ENCODE measurements at regions not wholly inside any gene's neighbourhood (a gene's known extent, or its start where the extent isn't known, plus 50 kb on each side); places are given as distances from the start of the nearest gene placed in this dataset.
"Not testable (repeated sequence)": the region's sequence is repeated elsewhere in the genome, so short reads cannot be mapped to it uniquely, and the experiment has no call there.

DNA sequence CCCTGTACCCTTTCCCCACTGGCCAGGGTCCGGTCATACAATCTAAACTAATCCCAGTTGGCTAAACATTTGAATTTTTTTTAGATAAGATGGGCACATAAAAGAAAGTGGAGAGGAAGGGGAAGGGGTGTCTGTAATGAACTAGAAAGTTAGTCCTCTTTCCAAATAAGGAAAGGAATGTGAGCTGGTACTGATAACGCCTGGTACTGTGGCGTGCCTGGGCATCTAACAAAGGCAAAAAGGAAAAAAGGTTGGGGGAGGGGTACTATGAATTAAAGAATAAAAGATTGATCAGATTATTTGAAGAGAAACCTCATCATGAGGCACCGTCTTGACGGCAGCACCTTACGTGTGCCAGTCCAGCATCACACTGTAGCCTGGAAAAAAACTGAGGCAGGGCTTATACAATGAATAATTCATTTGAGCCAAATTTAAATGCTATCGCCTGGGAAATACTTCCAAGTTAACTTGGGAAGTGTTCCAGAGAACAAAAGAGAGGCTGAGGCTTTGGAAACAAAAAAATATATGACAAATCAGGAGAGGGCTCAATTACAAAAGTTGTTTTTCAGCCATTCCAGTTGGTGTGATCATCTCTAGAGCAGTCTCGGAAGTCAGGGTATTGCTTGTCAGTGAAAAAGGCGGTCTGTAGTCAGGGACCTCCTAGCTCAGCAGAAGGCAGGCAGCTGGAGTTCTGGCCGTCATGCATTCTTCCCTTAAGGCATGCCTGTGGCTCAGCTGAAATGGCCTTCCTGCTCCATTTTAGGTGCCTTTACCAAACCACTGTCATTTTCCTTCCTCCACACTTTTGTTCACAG, 103.9 kb upstream of the MTLN start:
- not testable (repeated sequence) for H3K9me3 Mint-ChIP-seq; H3K27me3 Mint-ChIP-seq; H3K36me3 ChIP-seq (ENCODE audit: control insufficient read depth, insufficient read depth, low read length); H3K36me3 Mint-ChIP-seq; ATAC-seq (ENCODE audit: low read depth in 2 of 2); H3K27ac ChIP-seq (ENCODE audit: insufficient read depth, low read length, poor library complexity, severe bottlenecking); H3K27ac Mint-ChIP-seq; H3K9me3 ChIP-seq (ENCODE audit: control insufficient read depth in 2 of 2, low read length in 2 of 2); H3K27me3 ChIP-seq (ENCODE audit: control insufficient read depth, insufficient read depth, low read length); H3K4me3 Mint-ChIP-seq; H3K4me1 Mint-ChIP-seq; H3K4me3 ChIP-seq (ENCODE audit: low read depth, low read length); H3K4me1 ChIP-seq (ENCODE audit: control insufficient read depth, insufficient read depth, low read length, poor library complexity, severe bottlenecking); DNase-seq

DNA sequence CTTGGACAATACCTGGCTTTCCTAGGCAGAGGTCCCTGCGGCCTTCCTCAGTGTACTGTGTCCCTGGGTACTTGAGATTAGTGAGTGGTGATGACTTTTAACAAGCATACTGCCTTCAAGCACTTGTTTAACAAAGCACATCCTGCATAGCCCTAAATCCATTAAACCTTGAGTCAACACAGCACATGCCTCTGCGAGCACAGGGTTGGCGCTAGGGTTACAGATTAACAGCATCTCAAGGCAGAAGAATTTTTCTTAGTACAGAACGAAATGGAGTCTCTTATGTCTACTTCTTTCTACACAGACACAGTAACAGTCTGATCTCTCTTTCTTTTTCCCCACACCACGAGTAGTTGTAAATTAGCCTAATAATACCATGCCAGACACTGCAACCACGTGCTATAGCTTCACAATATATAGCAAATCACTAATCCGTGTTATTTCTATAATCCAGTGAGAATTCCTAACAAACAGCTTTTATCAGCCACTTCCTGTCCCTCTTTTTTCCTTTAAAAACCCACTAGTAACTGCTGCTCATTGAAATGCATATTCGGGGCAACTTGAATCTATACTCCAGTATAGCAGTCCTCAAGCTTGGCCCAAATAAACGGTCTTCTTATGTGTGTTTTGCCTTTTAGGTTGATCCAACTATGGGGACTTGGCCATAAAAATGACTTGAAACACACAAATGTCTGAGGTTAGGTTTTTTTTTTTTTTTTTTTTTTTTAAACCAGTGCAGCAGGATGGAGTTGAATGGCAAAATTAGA, 102.9 kb upstream of the MTLN start:
- not testable (repeated sequence) for H3K27me3 ChIP-seq (ENCODE audit: control insufficient read depth, insufficient read depth, low read length); H3K36me3 Mint-ChIP-seq; H3K27me3 Mint-ChIP-seq; H3K4me1 Mint-ChIP-seq; H3K9me3 Mint-ChIP-seq; DNase-seq; H3K36me3 ChIP-seq (ENCODE audit: control insufficient read depth, insufficient read depth, low read length); H3K27ac Mint-ChIP-seq; ATAC-seq (ENCODE audit: low read depth in 2 of 2); H3K4me1 ChIP-seq (ENCODE audit: control insufficient read depth, insufficient read depth, low read length, poor library complexity, severe bottlenecking); H3K9me3 ChIP-seq (ENCODE audit: control insufficient read depth in 2 of 2, low read length in 2 of 2); H3K4me3 Mint-ChIP-seq; H3K4me3 ChIP-seq (ENCODE audit: low read depth, low read length); H3K27ac ChIP-seq (ENCODE audit: insufficient read depth, low read length, poor library complexity, severe bottlenecking)

DNA sequence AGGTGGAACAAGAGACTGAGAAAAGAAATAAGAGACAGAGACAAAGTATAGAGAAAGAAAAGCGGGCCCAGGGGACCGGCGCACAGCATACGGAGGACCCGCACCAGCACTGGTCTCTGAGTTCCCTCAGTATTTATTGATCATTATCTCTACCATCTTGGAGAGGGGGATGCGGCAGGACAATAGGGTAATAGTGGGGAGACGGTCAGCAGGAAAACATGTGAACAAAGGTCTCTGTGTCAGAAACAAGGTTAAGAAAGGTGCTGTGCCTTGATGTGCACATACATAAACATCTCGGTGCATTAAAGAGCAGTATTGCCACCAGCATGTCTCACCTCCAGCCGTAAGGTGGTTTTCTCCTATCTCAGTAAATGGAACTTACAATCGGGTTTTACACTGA, 102.1 kb upstream of the MTLN start:
- not testable (repeated sequence) for H3K9me3 Mint-ChIP-seq; H3K4me3 Mint-ChIP-seq; H3K9me3 ChIP-seq (ENCODE audit: control insufficient read depth in 2 of 2, low read length in 2 of 2); H3K27ac Mint-ChIP-seq; H3K4me1 ChIP-seq (ENCODE audit: control insufficient read depth, insufficient read depth, low read length, poor library complexity, severe bottlenecking); H3K4me3 ChIP-seq (ENCODE audit: low read depth, low read length); DNase-seq; H3K4me1 Mint-ChIP-seq; ATAC-seq (ENCODE audit: low read depth in 2 of 2); H3K27me3 Mint-ChIP-seq; H3K36me3 ChIP-seq (ENCODE audit: control insufficient read depth, insufficient read depth, low read length); H3K27me3 ChIP-seq (ENCODE audit: control insufficient read depth, insufficient read depth, low read length); H3K27ac ChIP-seq (ENCODE audit: insufficient read depth, low read length, poor library complexity, severe bottlenecking); H3K36me3 Mint-ChIP-seq

DNA sequence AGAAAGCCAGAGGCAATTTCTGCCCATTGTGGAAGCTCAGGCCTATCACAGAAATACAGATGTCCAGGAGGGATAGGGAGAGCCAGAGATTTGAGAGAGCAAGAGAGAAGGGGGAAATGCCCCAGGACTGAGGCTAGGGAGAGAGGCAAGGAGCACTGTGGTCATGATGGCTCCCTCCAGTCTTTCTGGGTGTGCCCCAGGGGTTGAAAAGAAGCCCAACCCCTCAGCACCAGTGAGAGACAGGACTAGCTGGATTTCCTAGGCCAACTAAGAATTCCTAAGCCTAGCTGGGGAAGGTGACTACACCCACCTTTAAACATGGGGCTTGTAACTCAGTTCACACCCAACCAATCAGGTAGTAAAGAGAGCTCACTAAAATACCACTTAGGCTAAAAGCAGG, 100.7 kb upstream of the MTLN start:
- not testable (repeated sequence) for H3K27me3 ChIP-seq (ENCODE audit: control insufficient read depth, insufficient read depth, low read length); H3K4me1 ChIP-seq (ENCODE audit: control insufficient read depth, insufficient read depth, low read length, poor library complexity, severe bottlenecking); H3K27ac ChIP-seq (ENCODE audit: insufficient read depth, low read length, poor library complexity, severe bottlenecking); ATAC-seq (ENCODE audit: low read depth in 2 of 2); H3K36me3 Mint-ChIP-seq; H3K27ac Mint-ChIP-seq; DNase-seq; H3K4me3 Mint-ChIP-seq; H3K27me3 Mint-ChIP-seq; H3K9me3 Mint-ChIP-seq; H3K4me3 ChIP-seq (ENCODE audit: low read depth, low read length); H3K4me1 Mint-ChIP-seq; H3K36me3 ChIP-seq (ENCODE audit: control insufficient read depth, insufficient read depth, low read length); H3K9me3 ChIP-seq (ENCODE audit: control insufficient read depth in 2 of 2, low read length in 2 of 2)

DNA sequence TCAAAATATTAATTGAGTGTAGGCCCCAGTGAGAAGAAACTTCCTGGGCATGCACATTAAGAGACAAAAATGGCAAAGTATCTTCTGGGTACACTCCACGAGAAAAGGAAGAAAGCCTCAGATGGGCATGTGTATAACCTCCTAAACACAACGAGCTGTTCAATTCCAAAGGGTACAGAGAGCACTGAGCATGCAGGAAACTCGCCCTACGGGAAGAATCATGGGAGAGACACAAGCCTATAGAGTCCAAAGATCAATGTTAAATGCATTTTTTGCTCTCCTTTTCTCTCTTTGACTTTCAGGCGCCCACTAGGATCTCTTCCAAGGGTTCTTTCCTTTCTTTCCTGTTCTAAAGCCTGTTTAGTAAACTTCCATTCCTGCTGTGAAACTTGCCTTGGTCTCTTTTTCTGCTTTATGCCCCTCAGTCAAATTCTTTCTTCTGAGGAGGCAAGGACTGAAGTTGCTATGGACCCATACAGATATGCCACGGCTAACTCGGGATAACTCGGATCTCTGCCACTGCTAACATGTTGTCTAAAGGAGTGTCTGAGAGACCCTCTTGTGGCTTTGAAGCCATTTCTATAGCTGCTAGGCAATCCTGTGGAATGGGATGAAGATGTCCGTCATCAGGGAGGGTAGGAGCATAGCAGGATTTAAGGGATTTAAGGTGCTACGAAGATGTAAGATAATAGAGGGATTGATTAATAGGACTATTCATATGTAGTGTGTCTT, 99.5 kb upstream of the MTLN start:
- not testable (repeated sequence) for DNase-seq; H3K9me3 Mint-ChIP-seq; H3K27me3 ChIP-seq (ENCODE audit: control insufficient read depth, insufficient read depth, low read length); H3K27ac ChIP-seq (ENCODE audit: insufficient read depth, low read length, poor library complexity, severe bottlenecking); H3K4me3 ChIP-seq (ENCODE audit: low read depth, low read length); H3K27me3 Mint-ChIP-seq; H3K4me1 Mint-ChIP-seq; H3K36me3 Mint-ChIP-seq; H3K27ac Mint-ChIP-seq; H3K9me3 ChIP-seq (ENCODE audit: control insufficient read depth in 2 of 2, low read length in 2 of 2); H3K4me3 Mint-ChIP-seq; H3K4me1 ChIP-seq (ENCODE audit: control insufficient read depth, insufficient read depth, low read length, poor library complexity, severe bottlenecking); H3K36me3 ChIP-seq (ENCODE audit: control insufficient read depth, insufficient read depth, low read length)
- peak in 1 of 2 donors; percentile 8 for ATAC-seq (ENCODE audit: low read depth in 2 of 2)

DNA sequence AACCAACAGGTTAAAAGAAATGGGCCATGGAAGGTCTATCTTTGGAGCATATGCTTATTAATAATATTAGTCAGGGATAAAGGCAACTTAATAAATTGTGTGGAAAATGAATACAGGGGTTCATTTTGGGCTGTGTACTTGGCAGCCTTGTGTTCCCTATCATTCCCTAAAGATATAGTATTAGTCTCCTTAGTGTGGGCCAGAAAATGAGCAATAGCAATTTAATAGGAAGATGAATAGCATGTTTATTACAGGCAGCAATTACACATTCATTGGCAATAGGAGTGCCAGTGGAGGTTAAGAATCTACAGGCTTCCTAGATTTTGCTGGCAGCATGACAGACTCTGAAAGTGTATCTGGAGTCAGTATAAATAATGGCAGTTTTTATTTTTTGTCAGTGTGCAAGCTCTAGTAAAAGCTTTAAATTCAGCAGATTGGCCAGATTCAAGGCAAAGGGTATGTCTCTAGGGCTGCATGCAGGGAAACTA, 98.7 kb upstream of the MTLN start:
- not testable (repeated sequence) for H3K36me3 ChIP-seq (ENCODE audit: control insufficient read depth, insufficient read depth, low read length); H3K4me1 Mint-ChIP-seq; H3K36me3 Mint-ChIP-seq; DNase-seq; H3K9me3 ChIP-seq (ENCODE audit: control insufficient read depth in 2 of 2, low read length in 2 of 2); H3K27me3 ChIP-seq (ENCODE audit: control insufficient read depth, insufficient read depth, low read length); H3K4me3 Mint-ChIP-seq; H3K4me1 ChIP-seq (ENCODE audit: control insufficient read depth, insufficient read depth, low read length, poor library complexity, severe bottlenecking); ATAC-seq (ENCODE audit: low read depth in 2 of 2); H3K27me3 Mint-ChIP-seq; H3K4me3 ChIP-seq (ENCODE audit: low read depth, low read length); H3K27ac ChIP-seq (ENCODE audit: insufficient read depth, low read length, poor library complexity, severe bottlenecking); H3K9me3 Mint-ChIP-seq; H3K27ac Mint-ChIP-seq

DNA sequence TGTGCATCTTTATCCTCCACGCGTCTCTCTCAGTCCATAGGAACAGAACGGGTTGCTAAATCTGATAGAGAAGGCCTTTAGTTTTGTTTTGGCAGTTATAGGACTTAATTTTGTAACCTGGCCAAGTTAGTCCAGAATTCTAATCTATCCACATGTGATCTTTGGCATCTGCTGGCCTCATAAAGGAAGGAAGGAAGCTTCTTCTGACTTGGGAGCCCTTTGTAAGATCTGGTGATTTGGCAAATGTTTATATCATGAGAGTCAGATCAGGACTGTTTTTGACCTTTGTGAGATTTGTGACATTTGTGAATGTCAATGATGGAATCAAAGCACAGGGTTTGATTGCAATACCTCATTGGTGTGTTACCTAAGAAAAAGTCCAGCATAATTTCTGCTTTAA, 96.4 kb upstream of the MTLN start:
- not testable (repeated sequence) for H3K4me3 Mint-ChIP-seq; H3K4me1 Mint-ChIP-seq; H3K27ac ChIP-seq (ENCODE audit: insufficient read depth, low read length, poor library complexity, severe bottlenecking); H3K4me1 ChIP-seq (ENCODE audit: control insufficient read depth, insufficient read depth, low read length, poor library complexity, severe bottlenecking); H3K36me3 ChIP-seq (ENCODE audit: control insufficient read depth, insufficient read depth, low read length); H3K27me3 ChIP-seq (ENCODE audit: control insufficient read depth, insufficient read depth, low read length); DNase-seq; H3K36me3 Mint-ChIP-seq; ATAC-seq (ENCODE audit: low read depth in 2 of 2); H3K4me3 ChIP-seq (ENCODE audit: low read depth, low read length); H3K9me3 ChIP-seq (ENCODE audit: control insufficient read depth in 2 of 2, low read length in 2 of 2); H3K27ac Mint-ChIP-seq; H3K27me3 Mint-ChIP-seq; H3K9me3 Mint-ChIP-seq

All from CD4-positive, CD25-positive, alpha-beta regulatory T cell (primary cell).